ENCODE measurements at regions not wholly inside any gene's neighbourhood (a gene's known extent, or its start where the extent isn't known, plus 50 kb on each side); places are given as distances from the start of the nearest gene placed in this dataset.

DNA sequence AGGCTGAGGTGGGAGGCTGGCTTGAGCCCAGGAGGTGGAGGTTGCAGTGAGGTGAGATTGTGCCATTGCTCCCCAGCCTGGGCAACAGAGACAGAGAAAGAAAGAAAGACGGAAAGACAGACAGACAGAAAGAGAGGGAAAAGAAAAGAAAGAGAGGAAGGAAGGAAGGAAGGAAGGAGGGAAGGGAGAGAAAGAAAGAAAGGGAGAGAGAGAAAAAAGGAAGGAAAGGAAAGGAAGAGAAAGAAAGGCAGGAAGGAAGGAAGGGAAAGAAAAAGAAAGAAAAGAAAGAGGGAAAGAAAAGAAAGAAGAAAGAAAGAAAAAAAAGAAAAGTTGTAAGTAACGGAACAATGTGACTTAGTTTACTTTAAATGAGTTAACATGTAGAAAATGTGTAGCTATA is 260.7 kb upstream of the GRM7 start:
- Histone ChIP-seq H3K27ac (ENCODE audit: low read depth, low read length) (no peak overlapping the region), H3K9ac (ENCODE audit: low read length) (no peak overlapping the region), H3K79me2 (ENCODE audit: insufficient read depth, low read length) (no peaks in the 10 kb centered on the region), H3K4me2 (ENCODE audit: low read length) (no peak overlapping the region), H4K20me1 (ENCODE audit: insufficient read depth, low read length) (no peaks in the 10 kb centered on the region), H3K4me1 (ENCODE audit: insufficient read depth, low read length) (no peaks in the 10 kb centered on the region), H3K4me3 (ENCODE audit: insufficient read depth, low read depth, low read length) (no peak overlapping the region), H3K27me3 (ENCODE audit: insufficient read depth, low read length) (no peaks in the 10 kb centered on the region), H3K9me3 (ENCODE audit: insufficient read depth, low read depth, low read length) (no peaks in the 10 kb centered on the region), H2AFZ (ENCODE audit: low read depth, low read length) (no peak overlapping the region), H3K36me3 (ENCODE audit: insufficient read depth, low read length) (no peaks in the 10 kb centered on the region)
- Mint-ChIP-seq H3K9me3 (ENCODE audit: unreplicated experiment) (peaks cover 2% of the 10 kb centered on the region), H3K36me3 (ENCODE audit: low read depth, unreplicated experiment) (no peaks in the 10 kb centered on the region), H3K27ac (ENCODE audit: unreplicated experiment) (no peak overlapping the region), H3K4me1 (ENCODE audit: low read depth, unreplicated experiment) (no peaks in the 10 kb centered on the region), H3K4me3 (ENCODE audit: unreplicated experiment) (no peak overlapping the region), H3K27me3 (ENCODE audit: low read depth, unreplicated experiment) (no peaks in the 10 kb centered on the region)
- TF ChIP-seq EZH2 (IDR thresholded peaks at IDR 0.05; ENCODE audit: insufficient read depth, low read length) = no peak
- TF ChIP-seq, protein P1, sequence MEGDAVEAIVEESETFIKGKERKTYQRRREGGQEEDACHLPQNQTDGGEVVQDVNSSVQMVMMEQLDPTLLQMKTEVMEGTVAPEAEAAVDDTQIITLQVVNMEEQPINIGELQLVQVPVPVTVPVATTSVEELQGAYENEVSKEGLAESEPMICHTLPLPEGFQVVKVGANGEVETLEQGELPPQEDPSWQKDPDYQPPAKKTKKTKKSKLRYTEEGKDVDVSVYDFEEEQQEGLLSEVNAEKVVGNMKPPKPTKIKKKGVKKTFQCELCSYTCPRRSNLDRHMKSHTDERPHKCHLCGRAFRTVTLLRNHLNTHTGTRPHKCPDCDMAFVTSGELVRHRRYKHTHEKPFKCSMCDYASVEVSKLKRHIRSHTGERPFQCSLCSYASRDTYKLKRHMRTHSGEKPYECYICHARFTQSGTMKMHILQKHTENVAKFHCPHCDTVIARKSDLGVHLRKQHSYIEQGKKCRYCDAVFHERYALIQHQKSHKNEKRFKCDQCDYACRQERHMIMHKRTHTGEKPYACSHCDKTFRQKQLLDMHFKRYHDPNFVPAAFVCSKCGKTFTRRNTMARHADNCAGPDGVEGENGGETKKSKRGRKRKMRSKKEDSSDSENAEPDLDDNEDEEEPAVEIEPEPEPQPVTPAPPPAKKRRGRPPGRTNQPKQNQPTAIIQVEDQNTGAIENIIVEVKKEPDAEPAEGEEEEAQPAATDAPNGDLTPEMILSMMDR (IDR thresholded peaks at IDR 0.05; ENCODE audit: insufficient read depth, low read depth, low read length) = no peak
- FAIRE-seq (no peak), DNase-seq (ENCODE audit: low read depth) (no peak)

DNA sequence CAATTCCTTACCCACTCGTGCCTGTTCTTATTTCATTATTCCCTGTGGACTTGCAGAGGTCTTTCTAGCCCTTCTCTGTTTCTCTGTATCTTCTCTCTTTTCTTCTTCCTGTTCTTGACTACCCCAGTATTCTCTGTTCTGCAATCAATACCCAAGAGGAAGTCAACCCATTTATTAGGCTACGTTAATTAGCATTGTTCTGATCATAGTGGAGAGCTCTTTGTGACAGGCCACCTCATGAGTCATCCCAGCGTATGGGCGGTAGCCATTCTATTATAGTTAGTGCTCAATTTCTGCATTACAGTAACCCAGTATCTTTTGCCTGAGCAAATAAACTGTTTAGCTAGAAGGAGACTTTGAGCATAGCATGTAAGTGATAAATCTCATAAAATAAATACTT is 259.5 kb upstream of the GRM7 start:
- H3K27ac ChIP-seq (ENCODE audit: low read depth, low read length) = no peak overlapping the region
- H3K4me1 ChIP-seq (ENCODE audit: insufficient read depth, low read length) = no peaks in the 10 kb centered on the region
- no peaks in the 10 kb centered on the region for H3K36me3 ChIP-seq (ENCODE audit: insufficient read depth, low read length)
- no peak overlapping the region for H3K4me2 ChIP-seq (ENCODE audit: low read length)
- H3K9ac ChIP-seq (ENCODE audit: low read length) = no peak overlapping the region
- H3K4me1 Mint-ChIP-seq (ENCODE audit: low read depth, unreplicated experiment) = no peaks in the 10 kb centered on the region
- no peak overlapping the region for H3K4me3 Mint-ChIP-seq (ENCODE audit: unreplicated experiment)
- H4K20me1 ChIP-seq (ENCODE audit: insufficient read depth, low read length) = no peaks in the 10 kb centered on the region
- H3K79me2 ChIP-seq (ENCODE audit: insufficient read depth, low read length) = no peaks in the 10 kb centered on the region
- H3K9me3 ChIP-seq (ENCODE audit: insufficient read depth, low read depth, low read length) = no peaks in the 10 kb centered on the region
- no peaks in the 10 kb centered on the region for H3K27me3 ChIP-seq (ENCODE audit: insufficient read depth, low read length)
- no peak for FAIRE-seq
- no peak overlapping the region for H3K4me3 ChIP-seq (ENCODE audit: insufficient read depth, low read depth, low read length)
- no peak for DNase-seq (ENCODE audit: low read depth)
- TF ChIP-seq EZH2 (IDR thresholded peaks at IDR 0.05; ENCODE audit: insufficient read depth, low read length) = no peak
- TF ChIP-seq, protein P1 (IDR thresholded peaks at IDR 0.05; ENCODE audit: insufficient read depth, low read depth, low read length) = no peak
- no peaks in the 10 kb centered on the region for H3K36me3 Mint-ChIP-seq (ENCODE audit: low read depth, unreplicated experiment)
- H2AFZ ChIP-seq (ENCODE audit: low read depth, low read length) = no peak overlapping the region
- no peak overlapping the region for H3K27ac Mint-ChIP-seq (ENCODE audit: unreplicated experiment)
- peaks cover 2% of the 10 kb centered on the region for H3K9me3 Mint-ChIP-seq (ENCODE audit: unreplicated experiment)
- no peaks in the 10 kb centered on the region for H3K27me3 Mint-ChIP-seq (ENCODE audit: low read depth, unreplicated experiment)

DNA sequence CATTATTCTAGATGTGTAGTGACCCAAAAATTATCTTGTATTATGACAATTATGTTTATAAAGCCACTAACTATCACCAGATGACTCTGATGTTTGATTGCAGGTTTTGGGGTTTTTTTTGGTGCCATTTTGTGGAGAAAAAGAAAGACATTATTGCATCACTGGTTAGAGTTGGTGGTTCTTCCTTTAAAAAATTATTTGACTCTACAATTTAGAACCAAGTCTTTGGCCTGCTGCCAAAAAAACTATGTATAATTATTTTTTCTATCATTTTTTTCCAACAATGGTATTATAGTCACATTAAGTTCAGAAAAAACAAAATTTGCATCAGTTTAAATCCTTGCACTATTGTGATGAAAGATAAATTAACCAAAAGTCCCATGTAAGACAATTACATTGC is 258.6 kb upstream of the GRM7 start:
- no peak overlapping the region for H3K9ac ChIP-seq (ENCODE audit: low read length)
- H3K79me2 ChIP-seq (ENCODE audit: insufficient read depth, low read length) = no peaks in the 10 kb centered on the region
- no peak overlapping the region for H3K4me2 ChIP-seq (ENCODE audit: low read length)
- no peaks in the 10 kb centered on the region for H4K20me1 ChIP-seq (ENCODE audit: insufficient read depth, low read length)
- no peaks in the 10 kb centered on the region for H3K4me1 Mint-ChIP-seq (ENCODE audit: low read depth, unreplicated experiment)
- H3K36me3 Mint-ChIP-seq (ENCODE audit: low read depth, unreplicated experiment) = no peaks in the 10 kb centered on the region
- FAIRE-seq = no peak
- TF ChIP-seq EZH2 (IDR thresholded peaks at IDR 0.05; ENCODE audit: insufficient read depth, low read length) = no peak
- TF ChIP-seq, protein P1 (IDR thresholded peaks at IDR 0.05; ENCODE audit: insufficient read depth, low read depth, low read length) = no peak
- no peaks in the 10 kb centered on the region for H3K36me3 ChIP-seq (ENCODE audit: insufficient read depth, low read length)
- no peak overlapping the region for H2AFZ ChIP-seq (ENCODE audit: low read depth, low read length)
- peaks cover 2% of the 10 kb centered on the region for H3K9me3 Mint-ChIP-seq (ENCODE audit: unreplicated experiment)
- H3K4me3 Mint-ChIP-seq (ENCODE audit: unreplicated experiment) = no peak overlapping the region
- no peak overlapping the region for H3K27ac ChIP-seq (ENCODE audit: low read depth, low read length)
- no peaks in the 10 kb centered on the region for H3K9me3 ChIP-seq (ENCODE audit: insufficient read depth, low read depth, low read length)
- no peak overlapping the region for H3K4me3 ChIP-seq (ENCODE audit: insufficient read depth, low read depth, low read length)
- no peaks in the 10 kb centered on the region for H3K27me3 Mint-ChIP-seq (ENCODE audit: low read depth, unreplicated experiment)
- no peak for DNase-seq (ENCODE audit: low read depth)
- no peaks in the 10 kb centered on the region for H3K4me1 ChIP-seq (ENCODE audit: insufficient read depth, low read length)
- no peak overlapping the region for H3K27ac Mint-ChIP-seq (ENCODE audit: unreplicated experiment)
- no peaks in the 10 kb centered on the region for H3K27me3 ChIP-seq (ENCODE audit: insufficient read depth, low read length)
